Neural cell (in vitro differentiated cells): ENCODE measurements at regions not wholly inside any gene's neighbourhood (a gene's known extent, or its start where the extent isn't known, plus 50 kb on each side); places are given as distances from the start of the nearest gene placed in this dataset.

Experiments used
- EP300 ChIP-seq: fragments of 450-650 bp; conservative IDR thresholded peaks from 2 replicates; pipeline ENCODE4 v1.6.1; 2014; ENCODE audit warnings: antibody characterized with exemption, mild to moderate bottlenecking, moderate library complexity; ENCODE audit not compliant: poor library complexity, severe bottlenecking
- MXI1 ChIP-seq: fragments of 450-650 bp; conservative IDR thresholded peaks from 2 replicates; pipeline ENCODE4 v1.6.1; 2014; ENCODE audit warnings: antibody characterized with exemption, mild to moderate bottlenecking; ENCODE audit not compliant: poor library complexity, severe bottlenecking
- POLR2AphosphoS5 ChIP-seq: IDR thresholded peaks from 2 replicates; pipeline ENCODE4 v1.6.1; 2012
- RAD21 ChIP-seq: fragments of 450-650 bp; conservative IDR thresholded peaks from 2 replicates; pipeline ENCODE4 v1.6.1; 2014; ENCODE audit warnings: antibody characterized with exemption, mild to moderate bottlenecking, moderate library complexity
- TF ChIP-seq, protein P1 (sequence below): fragments of 450-650 bp; IDR thresholded peaks from 2 replicates; pipeline ENCODE4 v1.5.1; 2014; ENCODE audit warnings: antibody characterized with exemption, mild to moderate bottlenecking, moderate library complexity; ENCODE audit not compliant: poor library complexity, severe bottlenecking
- TF ChIP-seq, protein P2 (sequence below): IDR thresholded peaks from 2 replicates; pipeline ENCODE4 v1.6.1; 2012; ENCODE audit warnings: borderline replicate concordance

DNA sequence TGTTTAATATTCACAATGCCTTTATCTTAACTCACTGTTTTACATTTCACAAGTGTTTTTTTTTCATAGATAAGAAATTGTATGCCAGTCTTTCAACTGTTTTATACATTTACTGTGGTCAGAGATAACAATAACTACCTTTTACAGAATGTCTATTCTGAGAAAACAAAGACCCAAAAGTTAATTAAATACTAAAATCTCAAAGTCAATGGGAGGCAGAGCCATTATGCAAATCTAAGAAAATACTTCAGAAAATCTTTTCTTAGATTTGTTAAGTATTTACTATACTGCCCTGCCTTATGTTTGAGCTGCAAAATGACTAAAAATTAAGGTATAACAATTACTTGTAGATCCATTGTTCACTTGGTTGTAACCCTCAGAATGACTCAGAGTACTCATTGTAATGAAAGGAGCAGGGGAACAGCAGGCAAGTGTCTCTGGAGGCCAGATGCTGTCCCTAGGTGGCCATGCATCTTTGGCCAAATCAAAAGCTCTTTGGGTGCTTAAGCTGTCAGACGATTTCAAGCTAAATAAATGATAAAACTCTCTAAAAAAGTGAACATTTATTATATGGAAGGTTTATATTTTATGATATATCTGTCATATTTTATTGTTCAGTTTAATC, 770.1 kb upstream of the PCDH20 start:
- TF ChIP-seq, protein P1, sequence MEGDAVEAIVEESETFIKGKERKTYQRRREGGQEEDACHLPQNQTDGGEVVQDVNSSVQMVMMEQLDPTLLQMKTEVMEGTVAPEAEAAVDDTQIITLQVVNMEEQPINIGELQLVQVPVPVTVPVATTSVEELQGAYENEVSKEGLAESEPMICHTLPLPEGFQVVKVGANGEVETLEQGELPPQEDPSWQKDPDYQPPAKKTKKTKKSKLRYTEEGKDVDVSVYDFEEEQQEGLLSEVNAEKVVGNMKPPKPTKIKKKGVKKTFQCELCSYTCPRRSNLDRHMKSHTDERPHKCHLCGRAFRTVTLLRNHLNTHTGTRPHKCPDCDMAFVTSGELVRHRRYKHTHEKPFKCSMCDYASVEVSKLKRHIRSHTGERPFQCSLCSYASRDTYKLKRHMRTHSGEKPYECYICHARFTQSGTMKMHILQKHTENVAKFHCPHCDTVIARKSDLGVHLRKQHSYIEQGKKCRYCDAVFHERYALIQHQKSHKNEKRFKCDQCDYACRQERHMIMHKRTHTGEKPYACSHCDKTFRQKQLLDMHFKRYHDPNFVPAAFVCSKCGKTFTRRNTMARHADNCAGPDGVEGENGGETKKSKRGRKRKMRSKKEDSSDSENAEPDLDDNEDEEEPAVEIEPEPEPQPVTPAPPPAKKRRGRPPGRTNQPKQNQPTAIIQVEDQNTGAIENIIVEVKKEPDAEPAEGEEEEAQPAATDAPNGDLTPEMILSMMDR = no peak
- TF ChIP-seq EP300 (no peak), RAD21 (no peak), POLR2AphosphoS5 (no peak), MXI1 (no peak)
- TF ChIP-seq, protein P2, sequence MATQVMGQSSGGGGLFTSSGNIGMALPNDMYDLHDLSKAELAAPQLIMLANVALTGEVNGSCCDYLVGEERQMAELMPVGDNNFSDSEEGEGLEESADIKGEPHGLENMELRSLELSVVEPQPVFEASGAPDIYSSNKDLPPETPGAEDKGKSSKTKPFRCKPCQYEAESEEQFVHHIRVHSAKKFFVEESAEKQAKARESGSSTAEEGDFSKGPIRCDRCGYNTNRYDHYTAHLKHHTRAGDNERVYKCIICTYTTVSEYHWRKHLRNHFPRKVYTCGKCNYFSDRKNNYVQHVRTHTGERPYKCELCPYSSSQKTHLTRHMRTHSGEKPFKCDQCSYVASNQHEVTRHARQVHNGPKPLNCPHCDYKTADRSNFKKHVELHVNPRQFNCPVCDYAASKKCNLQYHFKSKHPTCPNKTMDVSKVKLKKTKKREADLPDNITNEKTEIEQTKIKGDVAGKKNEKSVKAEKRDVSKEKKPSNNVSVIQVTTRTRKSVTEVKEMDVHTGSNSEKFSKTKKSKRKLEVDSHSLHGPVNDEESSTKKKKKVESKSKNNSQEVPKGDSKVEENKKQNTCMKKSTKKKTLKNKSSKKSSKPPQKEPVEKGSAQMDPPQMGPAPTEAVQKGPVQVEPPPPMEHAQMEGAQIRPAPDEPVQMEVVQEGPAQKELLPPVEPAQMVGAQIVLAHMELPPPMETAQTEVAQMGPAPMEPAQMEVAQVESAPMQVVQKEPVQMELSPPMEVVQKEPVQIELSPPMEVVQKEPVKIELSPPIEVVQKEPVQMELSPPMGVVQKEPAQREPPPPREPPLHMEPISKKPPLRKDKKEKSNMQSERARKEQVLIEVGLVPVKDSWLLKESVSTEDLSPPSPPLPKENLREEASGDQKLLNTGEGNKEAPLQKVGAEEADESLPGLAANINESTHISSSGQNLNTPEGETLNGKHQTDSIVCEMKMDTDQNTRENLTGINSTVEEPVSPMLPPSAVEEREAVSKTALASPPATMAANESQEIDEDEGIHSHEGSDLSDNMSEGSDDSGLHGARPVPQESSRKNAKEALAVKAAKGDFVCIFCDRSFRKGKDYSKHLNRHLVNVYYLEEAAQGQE = no peak
